ENCODE measurements at regions not wholly inside any gene's neighbourhood (a gene's known extent, or its start where the extent isn't known, plus 50 kb on each side); places are given as distances from the start of the nearest gene placed in this dataset.

GRCh38 chr3:61420136-61420759, 141.1 kb upstream of the PTPRG start (continued):
- TF ChIP-seq CTCF (IDR thresholded peaks at IDR 0.05 in 2 of 3, conservative IDR thresholded peaks at IDR 0.05 in 1 of 3; ENCODE audit: control insufficient read depth in 2 of 3, extremely low read depth in 1 of 3, insufficient read depth in 1 of 3, low read depth in 3 of 3, low read length in 3 of 3): no peak
- TF ChIP-seq RAD21 (IDR thresholded peaks at IDR 0.05; ENCODE audit: insufficient read depth, low read depth, low read length): no peak

GRCh38 chr3:61422945-61423673, 138.3 kb upstream of the PTPRG start:
- FAIRE-seq: no peak
- intact Hi-C loops (cut with micrococcal nuclease; ENCODE audit: unreplicated experiment) (no loop called here), in situ Hi-C loops (cut with MboI) (no loop called here)
- Histone ChIP-seq H3K9ac (ENCODE audit: control insufficient read depth, insufficient read depth, low read length) (no peak overlapping the region), H3K27me3 (replicated peaks in 1 of 2; ENCODE audit: control insufficient read depth in 2 of 2, insufficient read depth in 2 of 2, low read length in 1 of 2) (no peaks in the 10 kb centered on the region), H3K27ac (ENCODE audit: control insufficient read depth, insufficient read depth) (no peak overlapping the region), H3K4me3 (no peak overlapping the region), H3K4me2 (ENCODE audit: control insufficient read depth, insufficient read depth) (no peak overlapping the region), H3K36me3 (ENCODE audit: control insufficient read depth in 2 of 2, insufficient read depth in 2 of 2, low read length in 1 of 2) (no peaks in the 10 kb centered on the region), H4K20me1 (ENCODE audit: control insufficient read depth, insufficient read depth) (no peaks in the 10 kb centered on the region), H2AFZ (ENCODE audit: control insufficient read depth, low read depth, low read length) (no peak overlapping the region), H3K79me2 (ENCODE audit: control insufficient read depth, insufficient read depth, low read length) (no peaks in the 10 kb centered on the region), H3K9me3 (replicated peaks; ENCODE audit: control insufficient read depth, insufficient read depth, low read length) (no peaks in the 10 kb centered on the region), H3K4me1 (ENCODE audit: control insufficient read depth, insufficient read depth, low read length) (peaks cover 3% of the 10 kb centered on the region; the same call in 1 of the 2 replicates)
- no peak for DNase-seq (ENCODE audit: low read depth, low spot score)
- no TSS peak for BruUV-seq (replicated peaks)
- 17% methylated on average over 1 of the region's 1 CpG for WGBS (ENCODE audit: insufficient coverage, insufficient replicate concordance, low lambda C conversion rate, missing lambda C conversion rate)
- RAD21 ChIA-PET (ENCODE audit: unreplicated experiment): interaction anchor here (0.6 to 1.0 kb wide), 2 partner anchors 9 to 98 kb away, joined by 3 to 5 read pairs; no protein-coding TSS in a partner anchor
- SMC1A ChIA-PET (ENCODE audit: uncharacterized antibody, unreplicated experiment): interaction anchor here (1.0 to 1.5 kb wide), 3 partner anchors 9 to 43 kb away, joined by 3 to 4 read pairs (median 4); no protein-coding TSS in a partner anchor
- no peak for ATAC-seq
- CTCF ChIA-PET: interaction anchor here (0.8 to 1.2 kb wide), 2 partner anchors 10 to 107 kb away, joined by 4 read pairs; no protein-coding TSS in a partner anchor
- POLR2A ChIA-PET: interaction anchor here (0.5 kb wide), 1 partner anchor 11 kb away, joined by 3 read pairs; no protein-coding TSS in a partner anchor
- no peak for TF ChIP-seq ZZZ3 (IDR thresholded peaks at IDR 0.05; ENCODE audit: control insufficient read depth, insufficient read length, low read depth)
- TF ChIP-seq POLR2A (IDR thresholded peaks at IDR 0.05; ENCODE audit: low read depth, low read length): no peak
- TF ChIP-seq USF1 (IDR thresholded peaks at IDR 0.05; ENCODE audit: borderline replicate concordance, extremely low read length, insufficient read depth, low read depth, low read length): no peak
- TF ChIP-seq TCF3 (IDR thresholded peaks at IDR 0.05; ENCODE audit: borderline replicate concordance, insufficient read depth, low read depth, low read length): no peak
- TF ChIP-seq EP300 (IDR thresholded peaks at IDR 0.05; ENCODE audit: borderline replicate concordance in 1 of 2, control insufficient read depth in 1 of 2, low read depth in 2 of 2, low read length in 2 of 2): no peak
- TF ChIP-seq CHD2 (IDR thresholded peaks at IDR 0.05; ENCODE audit: borderline replicate concordance, low read depth, low read length): no peak
- no peak for TF ChIP-seq GATAD2B (conservative IDR thresholded peaks at IDR 0.05; ENCODE audit: low read depth)
- no peak for TF ChIP-seq RBBP5 (conservative IDR thresholded peaks at IDR 0.05)
- no peak for TF ChIP-seq CREB1 (IDR thresholded peaks at IDR 0.05; ENCODE audit: low read depth)
- no peak for TF ChIP-seq ZBTB33 (IDR thresholded peaks at IDR 0.05)
- TF ChIP-seq HDAC2 (IDR thresholded peaks at IDR 0.05): no peak
- no peak for TF ChIP-seq SMC3 (IDR thresholded peaks at IDR 0.05; ENCODE audit: borderline replicate concordance, low read length)
